Heart right ventricle (tissue), 16 donors: ENCODE measurements at regions not wholly inside any gene's neighbourhood (a gene's known extent, or its start where the extent isn't known, plus 50 kb on each side); places are given as distances from the start of the nearest gene placed in this dataset.

Source experiments
- ATAC-seq, 8 donors: fragments of 200-7000 bp; cut with Tn5 transposase; one replicate each; pipeline ENCODE4 v1.9.1; 2020; ENCODE audit warnings: mild to moderate bottlenecking in 8 of 8, moderate library complexity in 8 of 8, moderate number of reproducible peaks in 1 of 8
- DNase-seq, 2 donors: peaks; one replicate each; pipeline ENCODE4 v3.0.0-alpha.2; 2020
- H3K27ac ChIP-seq, 10 donors: fragments of 200-600 bp; sonication (generic) in 2 of 10; one replicate each; pipeline versions ENCODE4 v1.5.0 to v1.8.0; 2020 to 2022; ENCODE audit warnings: mild to moderate bottlenecking in 3 of 10
- H3K27me3 ChIP-seq, 7 donors: fragments of 200-600 bp; one replicate each; pipeline ENCODE4 v1.8.0; 2021 to 2022; ENCODE audit warnings: mild to moderate bottlenecking in 2 of 7
- H3K36me3 ChIP-seq, 9 donors: fragments of 200-600 bp; sonication (generic) in 1 of 9; one replicate each; pipeline versions ENCODE4 v1.5.0 to v1.8.0; 2020 to 2022; ENCODE audit warnings: mild to moderate bottlenecking in 2 of 9
- H3K4me1 ChIP-seq, 9 donors: fragments of 200-600 bp; sonication (generic) in 1 of 9; one replicate each; pipeline versions ENCODE4 v1.5.0 to v1.8.0; 2020 to 2022; ENCODE audit warnings: mild to moderate bottlenecking in 4 of 9
- H3K4me3 ChIP-seq, 10 donors: fragments of 200-600 bp; sonication (generic) in 2 of 10; one replicate each; pipeline versions ENCODE4 v1.5.0 to v1.8.0; 2020 to 2022; ENCODE audit warnings: mild to moderate bottlenecking in 7 of 10, moderate library complexity in 2 of 10
- H3K9me3 ChIP-seq, 11 donors: fragments of 200-600 bp in 10 of 11; sonication (generic) in 2 of 11; one replicate each; pipeline versions ENCODE4 v1.5.0 to v1.8.0; 2013 to 2022; ENCODE audit warnings: mild to moderate bottlenecking in 2 of 11, control low read depth in 1 of 11, moderate library complexity in 1 of 11
- CTCF ChIP-seq, 9 donors: fragments of 200-600 bp; sonication (generic) in 2 of 9; IDR thresholded peaks; one replicate each; pipeline versions ENCODE4 v1.5.0 to v1.8.0; 2021 to 2022; ENCODE audit warnings: antibody characterized with exemption in 9 of 9, mild to moderate bottlenecking in 5 of 9, moderate library complexity in 1 of 9
- whole genome bisulfite sequencing, 2 donors: extraction: QIAGEN DNeasy Blood & Tissue Kit; methylation state at CpG; one replicate each; pipeline ENCODE4 v1.1.7; 2013; ENCODE audit warnings: inconsistent platforms in 1 of 2; 5-methylcytosine and 5-hydroxymethylcytosine counted together
- intact Hi-C, 10 donors: fragments of 100-400 bp; cut with DNase I; formaldehyde crosslinking; loops; one replicate each; pipeline versions ENCODE4 v1.11.1 to v1.14.2; 2022
- donor health status: Arrhythmogenic right ventricular cardiomyopathy.
- donor health status: ischemic (EF 13 %, LVEDD 7.1; RV severe dilation, severe dysfunction).
- donor health status: healthy with polysubstance abuse.
- donor health status: DM: no; HTN: yes; CAD: no.
- donor health status: DM: no; HTN: no; CAD: no.
- donor health status: ischemic (EF 25% LVEDD 6.9; RV normal size, moderate dysfunction).
- donor health status: ischemic (EF 25% LVEDD 5.7; RV mildly dilated, moderate dysfunction).
- donor health status: healthy.
- donor health status: DM: yes; HTN: yes; CAD: no.
- donor health status: Ischemic cardiomyopathy.
- donor health status: ischemic (EF 35%, LVEDD 5.7; RV mildly dilated, moderate dysfunction).
- donor health status: nonischemic (EF 11% LVEDD 7.7; RV severe dilation, severe dysfunction).
- donor health status: DM: yes; HTN: yes; CAD: no.
- donor health status: PGD.
- donor health status: ischemic (EF 29% LVEDD 5.4; RV normal size, mild dysfunction).
- donor health status: nonischemic (EF 23%, LVEDD 6.1; RV moderate dilation, normal function).

GRCh38 chr15:31802761-31803160 is 227.6 kb upstream of the CHRNA7 start:
- whole genome bisulfite sequencing, 2 donors, result 64 to 67% methylated on average over 3 of the region's 3 CpGs
- TF ChIP-seq CTCF (IDR thresholded peaks at IDR 0.05), result no peak
- no peak for DNase-seq

GRCh38 chr15:31803388-31803884 is 226.9 kb upstream of the CHRNA7 start:
- DNase-seq (no peak), ATAC-seq (peak in 1 of 8 donors; percentile 29)
- no peaks in the 10 kb centered on the region for H3K27me3 ChIP-seq
- H3K27ac ChIP-seq, result no peak overlapping the region
- no peak overlapping the region for H3K4me3 ChIP-seq
- WGBS, 2 donors, result 81 to 88% methylated on average over 3 of the region's 3 CpGs
- peaks cover 0 to 28% (median 4%) of the 10 kb centered on the region in 9 donors for H3K4me1 ChIP-seq
- H3K9me3 ChIP-seq, result no peaks in the 10 kb centered on the region
- H3K36me3 ChIP-seq, result no peaks in the 10 kb centered on the region
- intact Hi-C loops, result no loop called here
- no peak for TF ChIP-seq CTCF (IDR thresholded peaks at IDR 0.05)

More at GRCh38 chr15:31802761-31803160, 227.6 kb upstream of the CHRNA7 start:
- intact Hi-C loops, result no loop called here
- no peak for ATAC-seq
- Histone ChIP-seq H3K36me3 (no peaks in the 10 kb centered on the region), H3K4me1 (peaks cover 0 to 28% (median 4%) of the 10 kb centered on the region in 9 donors), H3K27ac (no peak overlapping the region), H3K27me3 (no peaks in the 10 kb centered on the region), H3K9me3 (no peaks in the 10 kb centered on the region), H3K4me3 (no peak overlapping the region)

GRCh38 chr15:31805090-31805662 is 225.1 kb upstream of the CHRNA7 start:
- intact Hi-C loops, result no loop called here
- peak in 6 of 8 donors; percentile 16 to 73 (median 37) for ATAC-seq
- WGBS, 2 donors, result 61 to 72% methylated on average over 5 of the region's 5 CpGs

GRCh38 chr15:31806106-31806505 is 224.2 kb upstream of the CHRNA7 start:
- intact Hi-C loops, result no loop called here
- Histone ChIP-seq H3K27ac (no peak overlapping the region), H3K4me3 (no peak overlapping the region), H3K27me3 (no peaks in the 10 kb centered on the region), H3K9me3 (peaks cover 0 to 11% (median 0%) of the 10 kb centered on the region in 11 donors), H3K4me1 (peaks cover 0 to 16% (median 2%) of the 10 kb centered on the region in 9 donors), H3K36me3 (no peaks in the 10 kb centered on the region)
- no peak for TF ChIP-seq CTCF (IDR thresholded peaks at IDR 0.05)
- DNase-seq (no peak), ATAC-seq (no peak)

More at GRCh38 chr15:31805090-31805662, 225.1 kb upstream of the CHRNA7 start:
- Histone ChIP-seq H3K36me3 (no peaks in the 10 kb centered on the region), H3K9me3 (peaks cover 0 to 9% (median 0%) of the 10 kb centered on the region in 11 donors), H3K27me3 (no peaks in the 10 kb centered on the region), H3K4me3 (no peak overlapping the region), H3K27ac (no peak overlapping the region), H3K4me1 (peaks cover 0 to 24% (median 4%) of the 10 kb centered on the region in 9 donors)
- no peak for TF ChIP-seq CTCF (IDR thresholded peaks at IDR 0.05)
- no peak for DNase-seq
